IPS-15b (cell line): ENCODE measurements at regions not wholly inside any gene's neighbourhood (a gene's known extent, or its start where the extent isn't known, plus 50 kb on each side); places are given as distances from the start of the nearest gene placed in this dataset.

ENCODE experiments used
- H3K27me3 ChIP-seq: one replicate; pipeline ENCODE4 v1.6.1; 2013; ENCODE audit warnings: low read length; ENCODE audit not compliant: control insufficient read depth, insufficient read depth
- H3K36me3 ChIP-seq: one replicate; pipeline ENCODE4 v1.6.1; 2013; ENCODE audit warnings: low read length; ENCODE audit not compliant: control insufficient read depth, insufficient read depth
- H3K4me1 ChIP-seq: one replicate; pipeline ENCODE4 v1.6.1; 2013; ENCODE audit warnings: mild to moderate bottlenecking, low read length; ENCODE audit not compliant: control insufficient read depth, insufficient read depth
- H3K4me3 ChIP-seq: one replicate; pipeline ENCODE4 v1.5.1; 2013; ENCODE audit warnings: low read depth, low read length
- H3K9ac ChIP-seq: one replicate; pipeline ENCODE4 v1.6.1; 2013; ENCODE audit warnings: low read depth, mild to moderate bottlenecking, low read length
- H3K9me3 ChIP-seq: one replicate; pipeline ENCODE4 v1.6.1; 2013; ENCODE audit warnings: mild to moderate bottlenecking, low read length; ENCODE audit not compliant: control insufficient read depth, insufficient read depth

DNA sequence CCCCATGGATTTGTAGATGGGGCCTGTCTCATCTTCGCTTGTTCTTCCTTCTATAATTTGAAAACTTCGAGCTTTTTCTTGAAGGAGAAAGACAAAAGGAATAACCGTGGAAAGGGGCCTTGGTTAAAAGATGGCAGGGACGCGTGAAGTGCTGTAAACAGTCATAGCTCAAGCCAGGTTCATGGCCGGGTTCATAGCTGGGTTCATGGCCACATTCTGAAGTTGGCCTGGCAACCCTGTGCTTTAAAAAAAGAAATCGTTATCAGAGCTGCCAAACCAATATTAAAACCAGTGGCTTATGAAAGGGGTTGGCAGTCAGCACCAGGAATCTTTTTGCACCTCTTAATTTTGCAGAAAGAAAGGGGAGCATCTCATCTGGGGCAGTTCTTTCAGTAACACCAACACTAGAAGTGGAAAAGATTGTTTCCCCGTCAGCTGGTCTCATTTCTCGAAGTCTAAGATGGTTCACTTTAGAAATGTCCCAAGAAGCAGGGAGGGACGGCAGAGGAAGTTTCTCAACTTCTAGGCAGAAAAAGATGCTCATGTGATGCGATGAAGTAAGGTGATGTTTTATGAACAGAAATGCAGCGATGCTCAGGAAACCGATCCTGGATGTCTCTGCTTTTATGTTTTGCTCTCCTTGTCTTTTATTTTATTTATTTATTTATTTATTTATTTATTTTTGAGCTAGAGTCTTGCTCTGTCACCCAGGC, 193.1 kb upstream of the TBX3 start:
- no peak overlapping the region for H3K4me3 ChIP-seq
- H3K9ac ChIP-seq = no peak overlapping the region
- no peaks in the 10 kb centered on the region for H3K4me1 ChIP-seq
- H3K27me3 ChIP-seq = no peaks in the 10 kb centered on the region
- H3K9me3 ChIP-seq = no peaks in the 10 kb centered on the region
- no peaks in the 10 kb centered on the region for H3K36me3 ChIP-seq

DNA sequence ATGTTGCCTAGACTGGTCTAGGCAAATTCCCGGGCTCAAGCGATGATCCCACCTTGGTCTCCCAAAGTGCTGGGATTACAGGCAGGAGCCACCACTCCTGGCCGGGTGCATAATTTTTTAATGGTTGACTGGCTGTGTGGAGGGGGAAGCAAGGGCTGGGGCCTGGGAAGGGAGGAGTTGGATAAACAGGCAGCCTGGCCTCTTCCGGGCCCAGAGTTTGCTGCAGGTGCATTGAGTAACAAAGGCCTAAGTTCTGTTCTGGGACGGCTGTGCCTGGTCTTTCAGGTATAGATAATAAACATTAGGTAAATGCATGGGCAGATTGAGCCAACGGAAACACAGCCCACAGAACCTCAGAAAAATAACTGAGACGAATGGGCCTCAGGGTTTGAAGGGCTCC, 191.3 kb upstream of the TBX3 start:
- H3K9ac ChIP-seq = no peak overlapping the region
- no peaks in the 10 kb centered on the region for H3K9me3 ChIP-seq
- H3K4me1 ChIP-seq = no peaks in the 10 kb centered on the region
- no peak overlapping the region for H3K4me3 ChIP-seq
- H3K27me3 ChIP-seq = no peaks in the 10 kb centered on the region
- H3K36me3 ChIP-seq = no peaks in the 10 kb centered on the region

DNA sequence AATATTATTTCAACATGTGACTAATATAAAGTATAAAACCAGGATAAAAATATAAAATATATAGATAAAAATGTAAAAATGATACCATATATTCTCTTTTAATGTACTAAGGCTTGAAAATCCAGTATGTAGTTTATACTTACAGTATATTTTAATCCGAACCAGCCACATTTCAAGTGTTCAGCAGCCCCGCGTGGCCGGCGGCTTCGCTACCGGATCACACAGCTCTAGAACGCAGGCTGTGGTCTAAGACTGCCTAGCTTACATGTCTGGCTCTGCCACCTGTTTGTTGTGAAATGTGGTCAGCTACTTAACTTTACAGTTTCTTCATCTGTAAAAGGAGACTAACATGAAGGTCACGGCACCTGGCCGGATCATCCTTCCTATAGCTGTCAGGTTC, 189.7 kb upstream of the TBX3 start:
- Histone ChIP-seq H3K4me3 (no peak overlapping the region), H3K9me3 (no peaks in the 10 kb centered on the region), H3K27me3 (no peaks in the 10 kb centered on the region), H3K36me3 (no peaks in the 10 kb centered on the region), H3K4me1 (no peaks in the 10 kb centered on the region), H3K9ac (no peak overlapping the region)

DNA sequence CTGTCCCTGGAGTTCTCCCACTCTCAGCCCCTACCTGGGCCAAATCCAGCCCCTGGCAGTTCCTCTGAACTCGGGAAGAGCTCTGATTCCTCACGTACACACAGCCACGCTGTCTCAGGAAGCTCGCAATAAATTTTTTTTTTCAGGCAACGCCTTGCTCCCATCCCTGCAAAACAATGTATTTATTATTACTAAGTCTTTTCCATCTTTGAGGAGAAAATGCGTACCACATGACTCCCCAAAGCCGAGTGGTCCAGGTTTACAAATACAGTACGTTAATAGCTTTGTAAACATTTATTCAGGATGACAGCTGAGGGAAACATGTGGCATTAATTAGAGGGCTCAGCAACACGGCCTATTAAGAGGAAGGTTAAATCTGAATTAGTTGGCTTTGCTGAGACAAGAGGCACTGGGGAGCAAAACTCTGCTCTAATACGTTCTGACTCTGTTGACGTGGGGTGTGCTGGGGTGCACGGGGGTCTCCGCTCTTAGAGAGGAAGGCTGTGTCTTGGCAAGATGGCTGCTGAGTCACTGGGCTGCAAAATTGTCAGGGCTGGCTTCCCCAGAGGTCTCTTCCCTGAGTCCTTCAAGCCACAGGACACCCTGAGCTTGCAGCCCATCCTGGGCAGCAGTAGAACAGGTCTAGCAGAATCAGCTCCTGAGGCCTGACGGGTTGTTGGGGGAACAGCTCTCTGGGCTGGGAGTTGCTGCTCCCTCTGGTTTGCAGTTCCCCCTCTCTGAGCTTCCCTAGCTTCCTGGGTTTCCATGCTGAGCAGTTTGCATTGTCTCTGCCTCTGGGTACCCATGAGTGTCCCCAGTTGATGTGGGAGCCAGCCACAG, 185.2 kb upstream of the TBX3 start:
- no peaks in the 10 kb centered on the region for H3K36me3 ChIP-seq
- H3K9me3 ChIP-seq = no peaks in the 10 kb centered on the region
- no peaks in the 10 kb centered on the region for H3K27me3 ChIP-seq
- H3K4me3 ChIP-seq = no peak overlapping the region
- H3K4me1 ChIP-seq = no peaks in the 10 kb centered on the region
- H3K9ac ChIP-seq = no peak overlapping the region

DNA sequence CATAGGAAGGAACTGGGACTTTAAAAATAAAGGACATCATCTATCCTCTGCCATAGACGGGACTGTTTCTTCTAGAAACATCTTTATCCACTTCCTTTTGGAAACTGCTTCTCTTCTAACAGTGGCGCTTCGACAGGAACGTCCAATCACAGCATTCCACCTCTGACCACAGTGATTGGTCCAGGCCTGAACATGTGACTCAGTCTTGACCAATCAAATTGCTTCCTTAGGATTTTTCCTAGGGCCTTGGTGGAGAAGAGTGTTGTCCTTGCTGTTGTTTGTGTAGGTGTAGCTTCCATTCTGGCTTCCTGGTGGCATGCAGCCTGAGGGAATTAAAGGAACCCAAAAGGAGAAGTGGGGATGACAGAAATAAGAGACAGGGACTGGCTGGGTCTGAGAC, 182.4 kb upstream of the TBX3 start:
- H3K4me3 ChIP-seq = no peak overlapping the region
- no peak overlapping the region for H3K9ac ChIP-seq
- H3K4me1 ChIP-seq = no peaks in the 10 kb centered on the region
- H3K36me3 ChIP-seq = no peaks in the 10 kb centered on the region
- no peaks in the 10 kb centered on the region for H3K27me3 ChIP-seq
- H3K9me3 ChIP-seq = no peaks in the 10 kb centered on the region

DNA sequence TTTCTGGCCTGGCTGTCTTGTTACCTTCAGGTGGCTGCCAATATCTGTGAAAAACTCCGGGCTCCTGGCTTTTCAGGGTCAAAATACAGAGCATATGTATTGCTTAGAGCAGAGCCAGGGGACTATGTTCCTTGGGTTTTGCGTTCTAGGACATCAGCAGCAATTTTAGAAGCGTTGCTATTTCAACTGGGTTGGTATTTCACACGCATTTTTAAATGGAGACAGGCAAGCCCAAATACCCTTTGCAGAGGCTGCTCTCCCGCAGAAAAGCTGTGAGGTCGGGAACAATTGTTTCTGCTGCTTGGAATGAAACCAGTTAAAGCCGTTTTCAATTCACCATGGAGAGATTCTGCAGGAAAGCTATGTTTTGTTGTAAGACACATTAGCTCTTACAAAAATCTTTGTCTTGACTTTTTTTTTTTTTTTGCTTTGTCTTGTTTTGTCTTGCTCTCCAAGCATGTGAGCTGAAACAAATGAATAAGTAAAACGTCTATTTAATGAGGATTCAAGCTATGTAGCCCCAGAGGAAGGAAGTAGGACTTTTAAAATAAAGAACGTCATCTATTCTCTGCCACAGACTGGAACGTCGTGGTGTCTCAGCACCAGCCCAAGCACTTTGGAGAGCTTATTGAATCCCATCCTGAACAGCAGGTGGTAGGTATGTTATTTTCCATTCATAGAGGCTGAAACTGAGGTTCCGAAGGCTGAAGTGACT, 181.0 kb upstream of the TBX3 start:
- no peaks in the 10 kb centered on the region for H3K27me3 ChIP-seq
- H3K36me3 ChIP-seq = no peaks in the 10 kb centered on the region
- no peak overlapping the region for H3K4me3 ChIP-seq
- H3K9ac ChIP-seq = no peak overlapping the region
- no peaks in the 10 kb centered on the region for H3K9me3 ChIP-seq
- H3K4me1 ChIP-seq = no peaks in the 10 kb centered on the region

DNA sequence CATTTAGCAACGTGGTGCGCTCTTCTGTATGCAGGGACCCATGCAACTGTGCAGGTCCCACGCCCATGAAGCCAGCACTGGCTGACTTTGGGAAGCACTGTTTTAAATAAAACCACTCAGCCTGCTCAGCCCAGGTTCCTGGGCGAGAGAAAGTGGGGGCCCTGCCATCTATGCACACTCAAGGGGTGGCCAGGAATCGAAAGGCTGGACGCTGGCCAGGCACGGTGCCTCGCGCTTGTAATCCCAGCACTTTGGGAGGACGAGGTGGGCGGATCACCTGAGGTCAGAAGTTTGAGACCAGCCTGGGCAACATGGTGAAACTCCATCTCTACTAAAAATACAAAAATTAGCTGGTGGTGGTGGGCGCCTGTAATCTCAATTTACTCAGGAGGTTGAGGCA, 179.9 kb upstream of the TBX3 start:
- Histone ChIP-seq H3K4me1 (no peaks in the 10 kb centered on the region), H3K9ac (no peak overlapping the region), H3K36me3 (no peaks in the 10 kb centered on the region), H3K9me3 (no peaks in the 10 kb centered on the region), H3K27me3 (no peaks in the 10 kb centered on the region), H3K4me3 (no peak overlapping the region)

DNA sequence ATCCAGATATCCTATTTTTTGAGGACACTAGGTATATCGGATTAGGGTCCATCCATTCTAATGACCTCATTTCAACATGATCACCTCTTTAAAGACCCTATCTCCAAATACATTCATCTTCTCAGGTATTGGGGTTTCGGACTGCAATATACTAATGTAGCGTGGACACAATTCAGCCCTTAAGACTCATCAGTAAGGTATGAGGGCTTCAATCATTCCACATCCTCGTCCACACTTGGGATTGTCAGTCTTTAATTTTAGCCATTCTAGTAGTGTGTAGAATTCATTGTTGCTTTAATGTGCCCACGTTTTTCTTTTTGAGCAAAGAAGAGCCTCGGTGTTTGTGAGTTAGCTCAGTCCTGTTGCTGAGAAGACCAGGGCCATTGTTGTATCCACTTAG, 177.0 kb upstream of the TBX3 start:
- no peak overlapping the region for H3K9ac ChIP-seq
- no peaks in the 10 kb centered on the region for H3K36me3 ChIP-seq
- H3K4me3 ChIP-seq = no peak overlapping the region
- H3K4me1 ChIP-seq = no peaks in the 10 kb centered on the region
- no peaks in the 10 kb centered on the region for H3K27me3 ChIP-seq
- no peaks in the 10 kb centered on the region for H3K9me3 ChIP-seq

DNA sequence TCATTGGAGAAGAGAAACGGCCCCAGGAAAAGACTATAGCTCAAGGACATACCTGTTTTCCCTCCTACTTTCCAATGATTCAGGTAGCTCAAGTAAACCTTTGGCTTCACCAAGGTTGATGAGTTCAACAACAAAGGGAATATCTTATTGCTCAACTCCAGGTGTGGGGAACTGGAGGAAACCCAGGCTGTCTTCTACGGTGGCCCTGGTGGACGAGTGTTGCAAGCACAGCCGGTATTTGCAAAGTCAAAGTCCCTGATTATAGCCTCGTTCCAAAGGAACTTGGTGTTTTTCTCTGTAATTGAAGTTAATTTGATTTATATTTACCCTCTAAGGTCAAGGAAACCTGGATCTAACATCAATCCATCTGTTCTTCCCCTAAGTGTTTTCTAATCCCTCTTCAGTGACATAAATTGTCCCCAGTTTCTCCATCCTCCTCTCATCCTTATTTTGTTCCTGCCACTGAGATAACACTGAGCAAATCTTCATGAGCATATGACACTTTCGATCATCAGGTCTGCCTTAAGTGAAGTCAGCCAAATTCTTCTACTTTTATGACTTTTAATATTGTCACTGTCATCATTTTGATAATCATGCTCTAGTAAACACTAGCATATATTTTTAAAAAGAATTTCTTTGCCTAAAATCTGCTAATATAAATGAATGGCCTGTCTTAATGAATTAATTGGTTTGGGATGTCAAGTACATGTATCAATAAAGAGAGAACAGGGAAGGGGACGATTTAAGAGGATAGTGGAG, 174.6 kb upstream of the TBX3 start:
- no peaks in the 10 kb centered on the region for H3K9me3 ChIP-seq
- no peaks in the 10 kb centered on the region for H3K27me3 ChIP-seq
- H3K9ac ChIP-seq = no peak overlapping the region
- H3K4me3 ChIP-seq = no peak overlapping the region
- H3K4me1 ChIP-seq = no peaks in the 10 kb centered on the region
- no peaks in the 10 kb centered on the region for H3K36me3 ChIP-seq

DNA sequence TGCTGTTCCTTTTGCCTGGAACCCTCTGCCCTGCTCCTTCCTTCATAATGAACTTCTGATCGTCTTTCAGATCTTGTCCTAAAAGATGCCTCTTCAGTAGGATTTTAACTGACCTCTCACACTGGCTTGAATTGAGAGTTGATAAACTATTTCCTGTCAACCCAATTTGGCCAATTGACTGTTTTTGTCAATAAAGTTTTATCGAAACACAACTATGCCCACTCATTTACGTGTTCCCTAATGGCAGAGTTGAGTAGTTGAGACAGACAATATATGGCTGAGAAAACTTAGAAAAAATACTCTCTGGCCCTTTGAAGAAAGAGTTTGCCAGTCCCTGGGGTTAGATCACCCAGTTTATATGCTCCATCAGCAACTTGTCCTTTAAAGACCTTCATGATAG, 171.7 kb upstream of the TBX3 start:
- Histone ChIP-seq H3K9me3 (no peaks in the 10 kb centered on the region), H3K36me3 (no peaks in the 10 kb centered on the region), H3K9ac (no peak overlapping the region), H3K27me3 (no peaks in the 10 kb centered on the region), H3K4me3 (no peak overlapping the region), H3K4me1 (no peaks in the 10 kb centered on the region)

DNA sequence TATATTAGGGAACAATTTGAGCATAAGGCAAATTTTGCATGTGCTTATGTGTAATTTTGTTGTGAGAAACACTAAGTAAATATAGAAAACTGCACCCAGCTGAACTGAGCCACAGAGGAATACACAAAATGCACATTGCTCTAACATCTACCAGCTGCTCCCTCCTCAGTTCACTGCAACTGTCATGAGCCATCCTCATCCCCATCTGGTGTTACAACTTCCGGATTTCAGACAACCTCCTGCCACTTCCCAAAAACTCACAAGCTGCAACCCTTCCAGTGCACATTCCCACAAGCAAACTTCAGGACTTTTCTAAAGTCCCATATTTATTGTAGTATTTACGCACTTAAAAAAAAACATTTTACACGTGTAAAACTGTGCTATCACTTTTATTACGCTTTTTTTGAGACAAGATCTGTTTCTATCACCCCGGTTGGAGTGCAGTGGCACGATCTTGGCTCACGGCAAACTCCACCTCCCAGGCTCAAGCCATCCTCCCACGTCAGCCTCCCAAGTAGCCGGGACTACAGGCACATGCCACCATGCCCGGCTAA, 169.1 kb upstream of the TBX3 start:
- Histone ChIP-seq H3K4me3 (no peak overlapping the region), H3K9me3 (no peaks in the 10 kb centered on the region), H3K9ac (no peak overlapping the region), H3K36me3 (no peaks in the 10 kb centered on the region), H3K27me3 (no peaks in the 10 kb centered on the region), H3K4me1 (no peaks in the 10 kb centered on the region)
